Neuronal stem cell (in vitro differentiated cells): ENCODE measurements at regions not wholly inside any gene's neighbourhood (a gene's known extent, or its start where the extent isn't known, plus 50 kb on each side); places are given as distances from the start of the nearest gene placed in this dataset.

Source experiments
- DNase-seq: peaks from one replicate; pipeline ENCODE4 v3.0.0-alpha.2; 2013; ENCODE audit warnings: low spot score
- H2AFZ ChIP-seq: one replicate; pipeline ENCODE4 v1.6.1; 2013; ENCODE audit warnings: mild to moderate bottlenecking, low read length, inconsistent platforms
- H2AK5ac ChIP-seq: 2 replicates; pipeline ENCODE4 v1.6.1; 2013; ENCODE audit warnings: low read depth, mild to moderate bottlenecking, inconsistent platforms, low read length, moderate library complexity, mixed read lengths
- H2BK120ac ChIP-seq: 2 replicates; pipeline ENCODE4 v1.6.1; 2013; ENCODE audit warnings: low read depth, mild to moderate bottlenecking, inconsistent platforms, low read length, moderate library complexity, mixed read lengths
- H2BK12ac ChIP-seq: one replicate; pipeline ENCODE4 v1.6.1; 2013; ENCODE audit warnings: low read length, inconsistent platforms
- H2BK15ac ChIP-seq: 2 replicates; pipeline ENCODE4 v1.6.1; 2013; ENCODE audit warnings: mild to moderate bottlenecking, low read length, inconsistent platforms, mixed read lengths
- H2BK5ac ChIP-seq: one replicate; pipeline ENCODE4 v1.6.1; 2013; ENCODE audit warnings: inconsistent platforms, mild to moderate bottlenecking, low read length, moderate library complexity
- H3K14ac ChIP-seq: one replicate; pipeline ENCODE4 v1.6.1; 2013; ENCODE audit warnings: low read length, inconsistent platforms
- H3K18ac ChIP-seq: 2 replicates; pipeline ENCODE4 v1.6.1; 2013; ENCODE audit warnings: low read length, inconsistent platforms
- H3K23ac ChIP-seq: 2 replicates; pipeline ENCODE4 v1.6.1; 2013; ENCODE audit warnings: low read depth, mild to moderate bottlenecking, mixed read lengths, low read length, inconsistent platforms; ENCODE audit not compliant: poor library complexity
- H3K27ac ChIP-seq: replicated peaks from 3 replicates; pipeline ENCODE4 v1.5.1; 2013; ENCODE audit warnings: low read length, inconsistent platforms
- H3K27me3 ChIP-seq, 3 experiments: 2 replicates each; pipeline ENCODE4 v1.6.1; 2013; ENCODE audit warnings: low read length in 3 of 3, mild to moderate bottlenecking in 2 of 3, inconsistent platforms in 1 of 3, low read depth in 1 of 3, mixed read lengths in 1 of 3, moderate library complexity in 1 of 3; ENCODE audit not compliant: control insufficient read depth in 3 of 3, insufficient read depth in 3 of 3
- H3K36me3 ChIP-seq, 2 donors: replicated peaks in 1 of 2; 2 replicates each; pipeline ENCODE4 v1.6.1; 2013; ENCODE audit warnings: low read length in 2 of 2; ENCODE audit not compliant: control insufficient read depth in 2 of 2, insufficient read depth in 2 of 2
- H3K4ac ChIP-seq: 2 replicates; pipeline ENCODE4 v1.6.1; 2013; ENCODE audit warnings: inconsistent platforms, mild to moderate bottlenecking, low read length, moderate library complexity
- H3K4me1 ChIP-seq, 2 donors: 1 replicate in 1 of 2; 2 replicates in 1 of 2; pipeline ENCODE4 v1.6.1; 2013; ENCODE audit warnings: low read length in 2 of 2, low read depth in 1 of 2; ENCODE audit not compliant: control insufficient read depth in 2 of 2, insufficient read depth in 1 of 2
- H3K4me2 ChIP-seq: one replicate; pipeline ENCODE4 v1.6.1; 2013; ENCODE audit warnings: mild to moderate bottlenecking, low read length, inconsistent platforms; ENCODE audit not compliant: insufficient read depth, poor library complexity, severe bottlenecking
- H3K4me3 ChIP-seq, 2 donors: 2 replicates each; pipeline ENCODE4 v1.5.1; 2013; ENCODE audit warnings: low read length in 2 of 2, mild to moderate bottlenecking in 2 of 2, inconsistent platforms in 1 of 2, moderate library complexity in 1 of 2
- H3K79me1 ChIP-seq: one replicate; pipeline ENCODE4 v1.6.1; 2013; ENCODE audit warnings: low read depth, mild to moderate bottlenecking, inconsistent platforms, low read length, moderate library complexity
- H3K9ac ChIP-seq: one replicate; pipeline ENCODE4 v1.6.1; 2013; ENCODE audit warnings: mild to moderate bottlenecking, low read depth, low read length, inconsistent platforms; ENCODE audit not compliant: poor library complexity
- H3K9me3 ChIP-seq, 2 donors: replicated peaks in 1 of 2; 2 replicates each; pipeline versions ENCODE3 to v1.6.1; 2013; ENCODE audit warnings: low read length in 2 of 2, mild to moderate bottlenecking in 2 of 2, inconsistent platforms in 1 of 2, low read depth in 1 of 2, mixed read lengths in 1 of 2, moderate library complexity in 1 of 2; ENCODE audit not compliant: control insufficient read depth in 2 of 2, insufficient read depth in 1 of 2
- H4K8ac ChIP-seq: one replicate; pipeline ENCODE4 v1.6.1; 2013; ENCODE audit warnings: low read depth, mild to moderate bottlenecking, inconsistent platforms, low read length, moderate library complexity
- H4K91ac ChIP-seq: one replicate; pipeline ENCODE4 v1.6.1; 2013; ENCODE audit warnings: low read length, low read depth, mild to moderate bottlenecking, inconsistent platforms; ENCODE audit not compliant: poor library complexity
- WGBS, 2 donors: extraction: QIAGEN DNeasy Blood & Tissue Kit; methylation state at CpG; one replicate each; pipeline ENCODE4 v1.1.7; 2013; ENCODE audit warnings: missing lambda C conversion rate in 2 of 2, mixed read lengths in 1 of 2; ENCODE audit not compliant: insufficient read length in 2 of 2, insufficient replicate concordance in 1 of 2; ENCODE audit errors: extremely low coverage in 2 of 2; 5-methylcytosine and 5-hydroxymethylcytosine counted together

- no peak overlapping the region for H3K27ac ChIP-seq
- no peak overlapping the region for H4K91ac ChIP-seq
- no peaks in the 10 kb centered on the region for H3K9me3 ChIP-seq
- H2BK5ac ChIP-seq: no peak overlapping the region
- H3K27me3 ChIP-seq: no peaks in the 10 kb centered on the region
- H2BK15ac ChIP-seq: no peak overlapping the region
- no peak overlapping the region for H3K14ac ChIP-seq
- no peak overlapping the region for H2AK5ac ChIP-seq
- peaks cover 0 to 2% of the 10 kb centered on the region in 2 donors for H3K4me1 ChIP-seq
- H3K23ac ChIP-seq: no peak overlapping the region
- DNase-seq: no peak
- no peak overlapping the region for H3K9ac ChIP-seq
- H2BK12ac ChIP-seq: no peak overlapping the region
- no peak overlapping the region for H4K8ac ChIP-seq
- no peak overlapping the region for H3K18ac ChIP-seq
- H3K36me3 ChIP-seq: no peaks in the 10 kb centered on the region
- H3K4me3 ChIP-seq: no peak overlapping the region
- H2AFZ ChIP-seq: no peak overlapping the region
- H3K4ac ChIP-seq: no peak overlapping the region
- H2BK120ac ChIP-seq: no peak overlapping the region
- no peaks in the 10 kb centered on the region for H3K79me1 ChIP-seq
- no CpG with 5 or more reads among the region's 5 CpGs for WGBS, 2 donors
- H3K4me2 ChIP-seq: no peak overlapping the region
Measured at GRCh38 chr20:22390543-22390903, 193.8 kb downstream of the FOXA2 start.

GRCh38 chr20:22389836-22390542 lies 194.4 kb downstream of the FOXA2 start:
- no peak overlapping the region for H2AFZ ChIP-seq
- no peak overlapping the region for H2BK120ac ChIP-seq
- no peak overlapping the region for H3K14ac ChIP-seq
- H4K91ac ChIP-seq: no peak overlapping the region
- no peak overlapping the region for H2BK5ac ChIP-seq
- no peak overlapping the region for H3K18ac ChIP-seq
- no peak overlapping the region for H2AK5ac ChIP-seq
- H3K4me2 ChIP-seq: no peak overlapping the region
- H3K79me1 ChIP-seq: no peaks in the 10 kb centered on the region
- WGBS, 2 donors: no CpG with 5 or more reads among the region's 8 CpGs
- no peak overlapping the region for H4K8ac ChIP-seq
- no peak overlapping the region for H2BK15ac ChIP-seq
- no peak overlapping the region for H3K9ac ChIP-seq
- no peaks in the 10 kb centered on the region for H3K9me3 ChIP-seq
- no peaks in the 10 kb centered on the region for H3K36me3 ChIP-seq
- no peak overlapping the region for H2BK12ac ChIP-seq
- no peak for DNase-seq
- peaks cover 0 to 2% of the 10 kb centered on the region in 2 donors for H3K4me1 ChIP-seq
- no peak overlapping the region for H3K4me3 ChIP-seq
- H3K27ac ChIP-seq: no peak overlapping the region
- no peaks in the 10 kb centered on the region for H3K27me3 ChIP-seq
- no peak overlapping the region for H3K4ac ChIP-seq
- no peak overlapping the region for H3K23ac ChIP-seq

GRCh38 chr20:22387452-22387851 lies 196.9 kb downstream of the FOXA2 start:
- Histone ChIP-seq H4K8ac (no peak overlapping the region), H2AK5ac (no peak overlapping the region), H2BK15ac (no peak overlapping the region), H2BK5ac (no peak overlapping the region), H2BK12ac (no peak overlapping the region), H3K9ac (no peak overlapping the region), H3K4me1 (no peaks in the 10 kb centered on the region), H3K4me2 (no peak overlapping the region), H4K91ac (no peak overlapping the region), H3K36me3 (no peaks in the 10 kb centered on the region), H3K9me3 (no peaks in the 10 kb centered on the region), H3K14ac (no peak overlapping the region), H3K4me3 (no peak overlapping the region), H2AFZ (no peak overlapping the region), H3K27me3 (no peaks in the 10 kb centered on the region), H3K18ac (no peak overlapping the region), H3K4ac (no peak overlapping the region), H3K27ac (no peak overlapping the region), H2BK120ac (no peak overlapping the region), H3K23ac (no peak overlapping the region), H3K79me1 (no peaks in the 10 kb centered on the region)
- WGBS, 2 donors: no CpG with 5 or more reads among the region's 1 CpG
- no peak for DNase-seq

DNA sequence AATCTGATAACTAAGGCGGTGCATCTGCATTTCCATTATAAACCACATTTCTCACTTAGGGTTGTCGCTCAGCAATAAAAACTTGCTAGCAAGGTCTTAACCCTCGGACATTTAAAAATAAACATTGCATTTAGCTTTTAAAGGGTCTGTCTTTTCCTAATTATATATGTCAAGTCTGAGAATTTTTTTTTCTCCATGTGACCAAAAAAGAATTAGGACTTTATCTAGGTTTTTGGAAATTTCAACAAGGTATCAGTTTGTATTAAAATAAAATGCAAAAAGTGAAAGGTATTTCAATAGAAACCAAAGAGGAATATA lies 198.1 kb downstream of the FOXA2 start:
- no peak overlapping the region for H4K91ac ChIP-seq
- H4K8ac ChIP-seq: no peak overlapping the region
- H2AK5ac ChIP-seq: no peak overlapping the region
- H3K27me3 ChIP-seq: no peaks in the 10 kb centered on the region
- no peak overlapping the region for H2AFZ ChIP-seq
- H3K14ac ChIP-seq: no peak overlapping the region
- no peaks in the 10 kb centered on the region for H3K79me1 ChIP-seq
- H3K27ac ChIP-seq: no peak overlapping the region
- H3K36me3 ChIP-seq: no peaks in the 10 kb centered on the region
- no CpG with 5 or more reads among the region's 3 CpGs for WGBS, 2 donors
- no peak overlapping the region for H3K4me2 ChIP-seq
- H3K4me1 ChIP-seq: no peaks in the 10 kb centered on the region
- H3K4me3 ChIP-seq: no peak overlapping the region
- no peak for DNase-seq
- H2BK15ac ChIP-seq: no peak overlapping the region
- H2BK12ac ChIP-seq: no peak overlapping the region
- no peak overlapping the region for H2BK5ac ChIP-seq
- H3K4ac ChIP-seq: no peak overlapping the region
- no peak overlapping the region for H3K18ac ChIP-seq
- H3K23ac ChIP-seq: no peak overlapping the region
- H3K9ac ChIP-seq: no peak overlapping the region
- H2BK120ac ChIP-seq: no peak overlapping the region
- no peaks in the 10 kb centered on the region for H3K9me3 ChIP-seq
